ENCODE measurements at regions not wholly inside any gene's neighbourhood (a gene's known extent, or its start where the extent isn't known, plus 50 kb on each side); places are given as distances from the start of the nearest gene placed in this dataset.

- TF ChIP-seq, protein P1, sequence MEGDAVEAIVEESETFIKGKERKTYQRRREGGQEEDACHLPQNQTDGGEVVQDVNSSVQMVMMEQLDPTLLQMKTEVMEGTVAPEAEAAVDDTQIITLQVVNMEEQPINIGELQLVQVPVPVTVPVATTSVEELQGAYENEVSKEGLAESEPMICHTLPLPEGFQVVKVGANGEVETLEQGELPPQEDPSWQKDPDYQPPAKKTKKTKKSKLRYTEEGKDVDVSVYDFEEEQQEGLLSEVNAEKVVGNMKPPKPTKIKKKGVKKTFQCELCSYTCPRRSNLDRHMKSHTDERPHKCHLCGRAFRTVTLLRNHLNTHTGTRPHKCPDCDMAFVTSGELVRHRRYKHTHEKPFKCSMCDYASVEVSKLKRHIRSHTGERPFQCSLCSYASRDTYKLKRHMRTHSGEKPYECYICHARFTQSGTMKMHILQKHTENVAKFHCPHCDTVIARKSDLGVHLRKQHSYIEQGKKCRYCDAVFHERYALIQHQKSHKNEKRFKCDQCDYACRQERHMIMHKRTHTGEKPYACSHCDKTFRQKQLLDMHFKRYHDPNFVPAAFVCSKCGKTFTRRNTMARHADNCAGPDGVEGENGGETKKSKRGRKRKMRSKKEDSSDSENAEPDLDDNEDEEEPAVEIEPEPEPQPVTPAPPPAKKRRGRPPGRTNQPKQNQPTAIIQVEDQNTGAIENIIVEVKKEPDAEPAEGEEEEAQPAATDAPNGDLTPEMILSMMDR (tag by site-specific recombination; IDR thresholded peaks at IDR 0.05), result no peak
- TF ChIP-seq, protein P2, sequence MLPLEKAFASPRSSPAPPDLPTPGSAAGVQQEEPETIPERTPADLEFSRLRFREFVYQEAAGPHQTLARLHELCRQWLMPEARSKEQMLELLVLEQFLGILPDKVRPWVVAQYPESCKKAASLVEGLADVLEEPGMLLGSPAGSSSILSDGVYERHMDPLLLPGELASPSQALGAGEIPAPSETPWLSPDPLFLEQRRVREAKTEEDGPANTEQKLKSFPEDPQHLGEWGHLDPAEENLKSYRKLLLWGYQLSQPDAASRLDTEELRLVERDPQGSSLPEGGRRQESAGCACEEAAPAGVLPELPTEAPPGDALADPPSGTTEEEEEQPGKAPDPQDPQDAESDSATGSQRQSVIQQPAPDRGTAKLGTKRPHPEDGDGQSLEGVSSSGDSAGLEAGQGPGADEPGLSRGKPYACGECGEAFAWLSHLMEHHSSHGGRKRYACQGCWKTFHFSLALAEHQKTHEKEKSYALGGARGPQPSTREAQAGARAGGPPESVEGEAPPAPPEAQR (tag by site-specific recombination; IDR thresholded peaks at IDR 0.05), result no peak
- TF ChIP-seq ZNF221 (tag by site-specific recombination; IDR thresholded peaks at IDR 0.05; ENCODE audit: borderline replicate concordance) (no peak), ZNF274 (IDR thresholded peaks at IDR 0.05; ENCODE audit: low read length) (no peak), ZNF274 (tag by site-specific recombination; IDR thresholded peaks at IDR 0.05; ENCODE audit: borderline replicate concordance) (no peak), ZNF239 (tag by site-specific recombination; IDR thresholded peaks at IDR 0.05) (no peak), PRDM2 (tag by site-specific recombination; IDR thresholded peaks at IDR 0.05; ENCODE audit: borderline replicate concordance) (no peak), ZNF24 (tag by site-specific recombination; IDR thresholded peaks at IDR 0.05) (no peak), ZNF391 (tag by site-specific recombination; IDR thresholded peaks at IDR 0.05; ENCODE audit: borderline replicate concordance, low read depth) (no peak)
- TF ChIP-seq, protein P3, sequence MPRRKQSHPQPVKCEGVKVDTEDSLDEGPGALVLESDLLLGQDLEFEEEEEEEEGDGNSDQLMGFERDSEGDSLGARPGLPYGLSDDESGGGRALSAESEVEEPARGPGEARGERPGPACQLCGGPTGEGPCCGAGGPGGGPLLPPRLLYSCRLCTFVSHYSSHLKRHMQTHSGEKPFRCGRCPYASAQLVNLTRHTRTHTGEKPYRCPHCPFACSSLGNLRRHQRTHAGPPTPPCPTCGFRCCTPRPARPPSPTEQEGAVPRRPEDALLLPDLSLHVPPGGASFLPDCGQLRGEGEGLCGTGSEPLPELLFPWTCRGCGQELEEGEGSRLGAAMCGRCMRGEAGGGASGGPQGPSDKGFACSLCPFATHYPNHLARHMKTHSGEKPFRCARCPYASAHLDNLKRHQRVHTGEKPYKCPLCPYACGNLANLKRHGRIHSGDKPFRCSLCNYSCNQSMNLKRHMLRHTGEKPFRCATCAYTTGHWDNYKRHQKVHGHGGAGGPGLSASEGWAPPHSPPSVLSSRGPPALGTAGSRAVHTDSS (tag by site-specific recombination; IDR thresholded peaks at IDR 0.05), result no peak
Observed at GRCh38 chr12:31222620-31223222, 103.2 kb downstream of the SINHCAF start.

Measured in HEK293 (cell line).